Testis (tissue), 2 donors: ENCODE measurements at regions not wholly inside any gene's neighbourhood (a gene's known extent, or its start where the extent isn't known, plus 50 kb on each side); places are given as distances from the start of the nearest gene placed in this dataset.
"Not testable (repeated sequence)": the region's sequence is repeated elsewhere in the genome, so short reads cannot be mapped to it uniquely, and the experiment has no call there.

Experiments used
- DNase-seq: peaks from one replicate; pipeline ENCODE4 v3.0.0-alpha.2; 2019
- H3K27ac ChIP-seq, 2 donors: fragments of 200-600 bp; sonication (generic); one replicate each; pipeline ENCODE4 v1.5.1; 2019
- H3K27me3 ChIP-seq: fragments of 200-600 bp; sonication (generic); one replicate; pipeline ENCODE4 v1.5.1; 2019
- H3K36me3 ChIP-seq: fragments of 200-600 bp; sonication (generic); one replicate; pipeline ENCODE4 v1.5.1; 2017; ENCODE audit warnings: low read depth; ENCODE audit errors: missing control alignments
- H3K4me1 ChIP-seq: fragments of 200-600 bp; sonication (generic); one replicate; pipeline ENCODE4 v1.5.1; 2019
- H3K4me3 ChIP-seq, 2 donors: fragments of 200-600 bp; sonication (generic); one replicate each; pipeline ENCODE4 v1.5.1; 2017 to 2019
- H3K9me3 ChIP-seq: fragments of 200-600 bp; sonication (generic); one replicate; pipeline ENCODE4 v1.5.1; 2017
- POLR2A ChIP-seq: fragments of 450-650 bp; IDR thresholded peaks from one replicate; pipeline ENCODE4 v1.6.1; 2017; ENCODE audit warnings: antibody characterized with exemption, mild to moderate bottlenecking, moderate library complexity
- WGBS, 2 donors: methylation state at CpG; one replicate each; pipeline ENCODE4 v1.1.5; 2018; 5-methylcytosine and 5-hydroxymethylcytosine counted together
- intact Hi-C: fragments of 100-400 bp; cut with DNase I; formaldehyde crosslinking; loops from one replicate; pipeline ENCODE4 v1.15.1; 2023; ENCODE audit warnings: low total_unique reads
- TF ChIP-seq, protein P1 (sequence below), 3 experiments: fragments of 450-650 bp in 2 of 3; fragments of 200-600 bp in 1 of 3; sonication (generic) in 1 of 3; IDR thresholded peaks; one replicate each; pipeline ENCODE4 v1.5.1; 2016 to 2019; ENCODE audit warnings: antibody characterized with exemption in 3 of 3, mild to moderate bottlenecking in 2 of 3, moderate library complexity in 1 of 3

DNA sequence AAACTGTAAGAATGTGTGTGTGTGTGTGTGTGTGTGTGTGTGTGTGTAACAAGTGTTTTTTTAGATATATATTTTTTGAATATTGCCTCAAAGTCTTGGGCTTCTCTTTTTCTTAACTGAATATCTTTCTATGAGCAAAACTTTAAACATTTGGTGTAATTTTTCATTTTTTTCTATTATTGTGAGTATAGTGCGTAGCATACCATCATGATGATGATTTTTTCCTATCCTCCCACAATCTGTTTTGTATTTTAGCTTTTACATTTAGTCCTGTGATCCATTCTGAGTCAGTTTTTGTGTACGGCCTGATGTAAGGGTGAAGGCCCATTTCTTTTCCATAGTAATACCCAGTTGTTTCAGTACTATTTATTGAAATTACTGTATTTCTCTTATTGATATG is 680.6 kb downstream of the TTLL7 start:
- Histone ChIP-seq H3K4me1 (no peaks in the 10 kb centered on the region), H3K4me3 (no peak overlapping the region), H3K9me3 (no peaks in the 10 kb centered on the region), H3K27ac (no peak overlapping the region), H3K36me3 (no peaks in the 10 kb centered on the region), H3K27me3 (no peaks in the 10 kb centered on the region)
- WGBS, 2 donors, result 88 to 99% methylated on average over 2 of the region's 2 CpGs
- intact Hi-C loops, result no loop called here
- TF ChIP-seq, protein P1, sequence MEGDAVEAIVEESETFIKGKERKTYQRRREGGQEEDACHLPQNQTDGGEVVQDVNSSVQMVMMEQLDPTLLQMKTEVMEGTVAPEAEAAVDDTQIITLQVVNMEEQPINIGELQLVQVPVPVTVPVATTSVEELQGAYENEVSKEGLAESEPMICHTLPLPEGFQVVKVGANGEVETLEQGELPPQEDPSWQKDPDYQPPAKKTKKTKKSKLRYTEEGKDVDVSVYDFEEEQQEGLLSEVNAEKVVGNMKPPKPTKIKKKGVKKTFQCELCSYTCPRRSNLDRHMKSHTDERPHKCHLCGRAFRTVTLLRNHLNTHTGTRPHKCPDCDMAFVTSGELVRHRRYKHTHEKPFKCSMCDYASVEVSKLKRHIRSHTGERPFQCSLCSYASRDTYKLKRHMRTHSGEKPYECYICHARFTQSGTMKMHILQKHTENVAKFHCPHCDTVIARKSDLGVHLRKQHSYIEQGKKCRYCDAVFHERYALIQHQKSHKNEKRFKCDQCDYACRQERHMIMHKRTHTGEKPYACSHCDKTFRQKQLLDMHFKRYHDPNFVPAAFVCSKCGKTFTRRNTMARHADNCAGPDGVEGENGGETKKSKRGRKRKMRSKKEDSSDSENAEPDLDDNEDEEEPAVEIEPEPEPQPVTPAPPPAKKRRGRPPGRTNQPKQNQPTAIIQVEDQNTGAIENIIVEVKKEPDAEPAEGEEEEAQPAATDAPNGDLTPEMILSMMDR (IDR thresholded peaks at IDR 0.05), result no peak
- no peak for TF ChIP-seq POLR2A
- no peak for DNase-seq

DNA sequence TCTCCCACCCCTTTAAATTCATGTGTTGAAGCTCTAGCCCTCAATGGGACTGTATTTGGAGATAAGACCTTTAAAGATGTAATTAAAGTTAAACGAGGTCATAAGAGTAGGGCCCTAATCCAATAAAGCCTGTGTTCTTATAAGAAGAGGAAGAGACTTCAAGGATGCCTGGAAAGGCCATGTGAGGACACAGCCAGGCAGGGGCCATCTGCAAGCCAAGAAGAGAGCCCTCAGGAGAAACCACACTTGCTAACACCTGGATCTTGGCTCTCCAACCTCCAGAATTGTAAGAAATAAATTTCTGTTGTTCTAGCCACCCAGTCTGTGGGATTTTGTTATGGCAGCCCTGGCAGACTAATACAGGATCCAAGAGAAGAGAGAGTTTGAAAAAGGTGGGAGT is 683.5 kb downstream of the TTLL7 start:
- H3K27me3 ChIP-seq, H3K36me3 ChIP-seq, H3K9me3 ChIP-seq, H3K27ac ChIP-seq, DNase-seq, intact Hi-C loops, H3K4me1 ChIP-seq, H3K4me3 ChIP-seq: not testable (repeated sequence)
- WGBS, 2 donors, result 42% methylated on average over 1 of the region's 1 CpG; no CpG with 5 or more reads in 1 of the 2 donors

DNA sequence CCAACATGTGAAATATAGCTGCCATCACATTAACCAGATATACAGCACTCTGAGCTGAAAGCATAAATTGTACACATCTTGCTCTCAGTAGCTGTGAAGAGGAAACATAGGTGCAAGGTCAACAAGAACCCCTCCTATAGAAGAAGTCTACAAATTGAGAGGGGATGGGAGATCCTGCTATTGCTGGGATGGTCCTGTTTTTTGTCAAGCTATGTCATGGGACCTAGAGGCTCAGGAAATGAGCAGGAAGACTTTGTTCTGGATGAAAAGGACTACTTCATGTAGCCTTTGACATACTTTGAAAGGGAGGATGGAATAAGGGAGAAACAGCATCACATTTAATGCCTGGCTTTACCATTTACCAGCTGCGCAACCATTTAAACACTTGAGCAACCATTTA is 688.8 kb downstream of the TTLL7 start:
- H3K4me1 ChIP-seq, intact Hi-C loops, H3K4me3 ChIP-seq, H3K27me3 ChIP-seq, H3K9me3 ChIP-seq, H3K36me3 ChIP-seq, DNase-seq, H3K27ac ChIP-seq: not testable (repeated sequence)
- 89 to 96% methylated on average over 1 of the region's 1 CpG for WGBS, 2 donors

DNA sequence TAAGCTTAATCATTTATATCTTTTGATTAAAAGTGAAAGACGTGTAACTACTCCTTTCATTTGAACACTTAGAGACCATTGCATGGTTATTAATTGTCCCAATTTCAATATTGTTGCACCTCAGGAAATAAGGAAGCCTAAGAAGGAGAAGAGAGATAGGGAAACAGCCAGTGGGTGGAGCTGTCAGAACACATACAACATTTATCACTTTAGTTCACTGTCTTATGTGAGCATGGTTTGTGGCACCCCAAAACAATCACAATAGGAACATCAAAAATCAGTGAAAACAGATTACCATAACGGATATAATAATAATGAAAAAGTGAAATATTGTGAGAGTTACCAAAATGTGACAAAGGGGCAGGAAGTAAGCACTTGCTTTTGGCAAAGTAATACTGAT is 689.9 kb downstream of the TTLL7 start:
- H3K4me1 ChIP-seq, H3K27ac ChIP-seq, H3K4me3 ChIP-seq, H3K27me3 ChIP-seq, H3K36me3 ChIP-seq, H3K9me3 ChIP-seq, DNase-seq, intact Hi-C loops: not testable (repeated sequence)
- WGBS, 2 donors, result 88 to 98% methylated on average over 2 of the region's 2 CpGs

DNA sequence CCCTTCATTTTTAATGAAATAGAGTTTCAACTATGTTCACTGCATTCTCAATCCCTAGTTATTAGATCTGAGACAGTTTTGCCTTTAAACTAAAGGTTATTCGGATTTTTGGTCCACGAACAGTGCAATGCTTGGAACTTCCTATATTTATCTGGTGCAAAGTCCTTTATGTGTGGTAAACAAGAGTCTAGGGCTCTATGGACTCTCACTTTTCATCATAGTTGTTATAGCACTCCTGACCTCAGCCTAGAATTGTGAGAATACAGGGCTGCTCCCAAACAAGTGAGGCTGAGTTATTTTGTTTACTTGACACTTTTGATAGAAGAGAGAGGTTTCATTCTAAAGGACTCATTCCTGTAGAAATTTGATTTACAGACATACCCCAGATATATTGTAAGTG is 692.1 kb downstream of the TTLL7 start:
- intact Hi-C loops, DNase-seq, H3K27me3 ChIP-seq, H3K36me3 ChIP-seq, H3K4me3 ChIP-seq, H3K9me3 ChIP-seq, H3K4me1 ChIP-seq, H3K27ac ChIP-seq: not testable (repeated sequence)
- 65 to 85% methylated on average over 2 of the region's 2 CpGs for WGBS, 2 donors

DNA sequence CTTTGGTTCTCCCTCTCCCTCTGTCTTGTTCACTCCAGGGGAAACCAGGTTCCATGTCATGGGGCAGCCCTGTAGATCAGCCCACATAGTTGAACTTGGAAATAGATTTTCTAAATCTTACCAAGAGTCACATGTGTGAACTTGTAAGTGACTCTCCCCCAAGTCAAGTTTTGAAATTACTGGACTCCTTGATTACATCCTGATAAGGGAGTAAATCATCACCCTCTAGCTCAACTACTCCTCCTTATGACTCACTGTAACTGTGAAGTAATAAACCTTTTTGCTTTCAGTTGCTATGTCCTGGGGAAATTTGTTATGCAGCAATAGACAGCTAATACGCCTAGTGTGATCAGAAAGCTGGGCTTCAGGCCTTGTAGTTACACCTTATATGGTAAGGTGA is 703.3 kb downstream of the TTLL7 start:
- H3K4me1 ChIP-seq, H3K4me3 ChIP-seq, H3K9me3 ChIP-seq, intact Hi-C loops, H3K27ac ChIP-seq, H3K27me3 ChIP-seq, H3K36me3 ChIP-seq, DNase-seq: not testable (repeated sequence)
- 89 to 90% methylated on average over 1 of the region's 1 CpG for WGBS, 2 donors

DNA sequence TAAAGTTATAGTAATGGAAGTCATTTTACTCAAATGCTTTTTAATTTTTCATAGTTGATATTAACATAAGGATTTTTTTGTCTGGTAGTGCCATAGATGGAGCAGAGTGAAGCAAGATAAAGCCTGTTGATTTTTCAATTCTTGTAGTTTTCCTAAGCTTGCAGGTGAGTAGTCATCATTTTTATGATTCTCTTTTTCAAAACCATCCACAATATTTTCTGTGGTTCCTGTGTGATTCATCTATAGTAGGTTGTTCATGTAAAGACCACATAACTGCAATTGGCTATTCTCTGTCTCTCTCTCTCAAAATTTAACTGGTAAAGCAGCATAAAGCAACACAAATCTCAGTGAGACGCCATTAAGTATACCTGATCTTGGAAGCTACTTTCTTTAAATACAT is 711.5 kb downstream of the TTLL7 start:
- H3K36me3 ChIP-seq, DNase-seq, H3K27me3 ChIP-seq, H3K9me3 ChIP-seq, intact Hi-C loops, H3K4me3 ChIP-seq, H3K27ac ChIP-seq, H3K4me1 ChIP-seq: not testable (repeated sequence)
- 90 to 94% methylated on average over 1 of the region's 1 CpG for WGBS, 2 donors

DNA sequence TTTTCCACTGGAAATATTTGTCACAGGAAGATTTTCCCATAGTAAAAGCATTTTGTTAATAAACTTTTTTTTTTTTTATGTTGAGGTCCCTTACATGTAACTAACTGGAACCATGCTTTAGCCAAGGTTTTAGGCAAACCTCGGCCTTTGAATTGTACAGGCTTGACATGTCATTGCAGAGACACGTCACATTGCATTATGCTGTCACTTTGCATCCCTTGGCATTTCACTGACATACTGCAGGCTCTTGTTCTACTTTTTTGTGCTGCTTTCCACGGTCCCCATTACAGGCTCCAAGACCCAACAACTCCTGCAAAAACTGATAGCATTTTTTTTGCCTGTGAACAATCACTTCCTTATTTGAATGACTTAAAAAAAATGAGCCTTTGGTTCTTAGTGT is 724.3 kb downstream of the TTLL7 start:
- H3K4me3 ChIP-seq, H3K27me3 ChIP-seq, H3K36me3 ChIP-seq, H3K27ac ChIP-seq, H3K4me1 ChIP-seq, intact Hi-C loops, H3K9me3 ChIP-seq, DNase-seq: not testable (repeated sequence)
- 69 to 74% methylated on average over 3 of the region's 3 CpGs for WGBS, 2 donors

DNA sequence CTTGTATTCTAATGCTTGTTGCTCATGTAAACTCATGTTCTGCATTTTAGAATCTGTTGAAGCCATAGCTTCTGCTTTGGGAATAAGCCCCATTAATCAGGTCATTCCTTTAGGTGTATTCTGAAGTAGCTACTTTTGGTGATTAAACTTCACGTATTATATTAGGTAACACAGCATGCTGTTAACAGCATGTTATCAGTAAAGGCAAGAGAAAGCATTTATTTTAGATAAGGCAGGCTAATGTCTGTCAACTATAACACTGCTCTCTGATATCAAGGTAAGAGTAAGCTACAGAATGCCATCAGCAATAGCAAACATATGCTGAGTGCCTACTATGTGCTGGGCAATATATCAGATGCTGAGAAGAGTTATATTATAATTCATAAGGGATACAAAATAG is 726.4 kb downstream of the TTLL7 start:
- DNase-seq, H3K4me1 ChIP-seq, H3K27me3 ChIP-seq, H3K27ac ChIP-seq, H3K4me3 ChIP-seq, intact Hi-C loops, H3K36me3 ChIP-seq, H3K9me3 ChIP-seq: not testable (repeated sequence)
- 70 to 75% methylated on average over 1 of the region's 1 CpG for WGBS, 2 donors

DNA sequence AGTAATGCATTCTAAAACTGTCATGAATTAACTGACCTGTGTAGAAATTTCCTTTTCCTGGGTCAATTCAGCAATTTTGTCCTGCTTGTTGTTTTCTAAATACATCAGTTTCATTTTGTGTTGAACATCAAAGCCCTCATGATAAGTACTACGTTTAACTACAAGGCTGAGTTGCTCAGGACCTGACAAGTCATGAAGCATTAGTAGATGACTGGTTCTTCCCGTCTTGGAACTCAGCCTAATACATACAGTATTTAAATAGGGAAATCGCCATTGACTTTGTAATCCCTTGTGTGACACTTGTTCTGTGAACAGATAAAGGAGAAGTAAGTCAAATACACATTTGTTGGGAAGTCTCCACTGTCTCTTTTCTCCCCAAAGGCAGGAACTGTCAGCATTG is 727.1 kb downstream of the TTLL7 start:
- intact Hi-C loops, H3K4me1 ChIP-seq, H3K27ac ChIP-seq, H3K9me3 ChIP-seq, H3K36me3 ChIP-seq, H3K27me3 ChIP-seq, H3K4me3 ChIP-seq, DNase-seq: not testable (repeated sequence)
- 49 to 63% methylated on average over 2 of the region's 3 CpGs for WGBS, 2 donors

DNA sequence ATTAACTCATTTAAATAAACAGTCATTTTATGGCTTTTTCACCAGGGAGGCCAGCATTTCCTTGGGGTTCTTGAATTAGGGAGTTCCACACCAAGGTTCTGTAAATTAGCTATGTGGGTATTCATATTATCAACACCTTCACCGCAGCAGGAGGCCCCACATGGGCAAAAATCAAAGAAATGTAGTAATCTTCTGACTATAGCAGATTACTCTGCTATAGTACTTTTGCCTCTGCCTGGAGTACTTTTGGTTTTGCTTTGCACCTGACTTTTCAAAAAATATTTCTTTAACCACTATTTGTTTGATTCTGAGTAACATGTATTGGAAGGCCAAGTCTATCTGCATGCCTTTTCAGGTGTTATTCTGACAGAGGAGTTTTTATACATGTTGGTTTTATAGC is 728.1 kb downstream of the TTLL7 start:
- H3K4me3 ChIP-seq, H3K9me3 ChIP-seq, DNase-seq, H3K36me3 ChIP-seq, H3K27ac ChIP-seq, intact Hi-C loops, H3K27me3 ChIP-seq, H3K4me1 ChIP-seq: not testable (repeated sequence)
- WGBS, 2 donors, result 91% methylated on average over 1 of the region's 1 CpG; no CpG with 5 or more reads in 1 of the 2 donors

DNA sequence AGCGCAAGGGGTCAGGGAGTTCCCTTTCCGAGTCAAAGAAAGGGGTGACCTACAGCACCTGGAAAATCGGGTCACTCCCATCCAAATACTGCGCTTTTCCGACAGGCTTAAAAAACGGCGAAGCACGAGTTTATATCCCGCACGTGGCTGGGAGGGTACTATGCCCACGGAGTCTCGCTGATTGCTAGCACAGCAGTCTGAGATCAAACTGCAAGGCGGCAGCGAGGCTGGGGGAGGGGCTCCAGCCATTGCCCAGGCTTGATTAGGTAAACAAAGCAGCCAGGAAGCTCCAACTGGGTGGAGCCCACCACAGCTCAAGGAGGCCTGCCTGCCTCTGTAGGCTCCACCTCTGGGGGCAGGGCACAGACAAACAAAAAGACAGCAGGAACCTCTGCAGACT is 735.1 kb downstream of the TTLL7 start:
- H3K9me3 ChIP-seq, H3K4me1 ChIP-seq, H3K36me3 ChIP-seq, H3K4me3 ChIP-seq, H3K27ac ChIP-seq, H3K27me3 ChIP-seq, intact Hi-C loops, DNase-seq: not testable (repeated sequence)
- WGBS, 2 donors, result 90% methylated on average over 14 of the region's 14 CpGs; no CpG with 5 or more reads in 1 of the 2 donors
